ENCODE measurements at regions not wholly inside any gene's neighbourhood (a gene's known extent, or its start where the extent isn't known, plus 50 kb on each side); places are given as distances from the start of the nearest gene placed in this dataset.

DNA sequence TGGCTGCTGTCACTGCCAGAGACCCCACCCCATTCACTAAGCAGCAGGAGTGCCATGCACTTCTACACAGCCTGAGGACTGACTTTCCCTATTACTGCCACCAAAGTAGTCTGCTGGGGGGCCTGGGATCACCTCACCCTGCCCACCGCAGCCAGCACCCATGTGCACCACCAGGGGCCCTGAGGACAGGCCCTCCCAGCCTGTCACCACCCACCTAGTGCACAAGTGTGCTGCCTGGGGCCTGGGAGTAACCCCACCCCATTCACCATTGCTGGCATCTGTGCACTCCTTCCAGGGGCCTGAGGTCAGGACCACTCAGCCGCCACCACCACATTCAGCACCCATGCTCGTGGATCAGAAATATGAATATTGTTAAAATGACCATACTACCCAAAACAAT, 247.8 kb upstream of the NCKAP5 start:
- no peak for ATAC-seq (replicated peaks; ENCODE audit: extremely low read depth, poor library complexity, severe bottlenecking)
- Mint-ChIP-seq H3K36me3 (ENCODE audit: insufficient read depth) (peaks cover 5% of the 10 kb centered on the region), H3K4me1 (no peaks in the 10 kb centered on the region), H3K9me3 (peaks cover 8% of the 10 kb centered on the region), H3K27me3 (peaks cover 15% of the 10 kb centered on the region), H3K4me3 (no peak overlapping the region), H3K27ac (ENCODE audit: low read depth) (no peak overlapping the region)
- no peak for DNase-seq (ENCODE audit: low spot score in 2 of 2)

DNA sequence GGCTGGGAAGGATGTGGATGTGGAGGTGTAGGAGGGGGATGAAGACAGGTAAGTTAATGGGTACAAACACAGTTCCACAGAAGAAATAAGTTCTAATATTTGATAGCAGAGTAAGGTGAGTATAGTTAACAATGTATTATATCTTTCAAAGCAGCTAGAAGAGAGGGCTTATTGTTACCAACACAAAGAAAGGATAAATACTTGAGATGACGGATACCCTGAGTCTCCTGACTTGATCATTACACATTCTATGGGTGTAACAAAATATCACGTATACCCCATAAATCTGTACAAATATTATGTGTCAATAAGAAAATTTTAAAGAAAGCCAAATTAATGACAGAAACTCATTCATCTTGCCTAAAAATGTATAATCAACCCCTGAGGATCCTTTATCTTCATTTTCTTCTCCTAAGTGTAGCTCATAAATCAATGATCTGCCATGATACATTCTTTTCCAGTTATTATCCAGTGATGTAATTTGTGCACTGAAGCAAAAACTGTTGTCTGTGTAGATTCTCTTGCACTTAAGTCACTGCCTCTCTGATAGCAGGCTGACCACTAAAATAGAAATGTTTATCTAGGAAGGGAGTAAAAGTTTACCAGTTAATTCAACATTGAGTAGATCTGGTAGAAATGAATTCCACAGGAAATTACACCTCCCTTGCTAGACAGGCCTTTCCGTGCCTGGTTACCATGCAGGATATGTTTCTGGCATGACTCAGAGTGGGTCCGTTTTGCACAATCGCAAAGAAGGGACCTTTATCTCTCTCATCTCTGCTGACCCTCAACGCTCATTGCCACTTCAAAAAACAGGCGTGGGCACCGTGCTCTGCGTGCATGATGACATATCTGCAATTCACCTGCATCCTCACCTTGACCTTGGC, 249.7 kb upstream of the NCKAP5 start:
- ATAC-seq (replicated peaks; ENCODE audit: extremely low read depth, poor library complexity, severe bottlenecking) (no peak), DNase-seq (ENCODE audit: low spot score in 2 of 2) (no peak)
- no peak overlapping the region for H3K4me3 Mint-ChIP-seq
- no peaks in the 10 kb centered on the region for H3K36me3 Mint-ChIP-seq (ENCODE audit: insufficient read depth)
- H3K27me3 Mint-ChIP-seq, result peaks cover 27% of the 10 kb centered on the region
- no peaks in the 10 kb centered on the region for H3K4me1 Mint-ChIP-seq
- H3K9me3 Mint-ChIP-seq, result no peaks in the 10 kb centered on the region
- no peak overlapping the region for H3K27ac Mint-ChIP-seq (ENCODE audit: low read depth)

DNA sequence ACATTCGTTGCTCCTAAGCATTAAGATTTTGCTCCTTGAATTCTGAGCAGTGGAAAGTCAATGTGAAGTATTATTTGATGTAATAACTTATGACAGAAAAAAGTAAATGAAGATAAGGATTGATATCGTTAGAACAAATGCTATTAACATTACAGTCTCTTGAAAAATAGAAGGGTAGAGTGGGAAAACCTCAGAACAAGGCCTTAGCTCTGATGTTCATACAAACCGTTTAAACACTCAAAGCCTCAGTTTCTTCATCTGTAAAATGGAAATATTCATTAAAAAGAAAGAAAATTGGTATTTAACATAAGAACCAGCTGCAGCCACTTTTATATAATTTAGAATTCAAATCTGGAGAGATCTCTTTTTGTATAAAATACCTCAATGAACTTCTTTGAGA, 250.4 kb upstream of the NCKAP5 start:
- H3K4me1 Mint-ChIP-seq, result no peaks in the 10 kb centered on the region

DNA sequence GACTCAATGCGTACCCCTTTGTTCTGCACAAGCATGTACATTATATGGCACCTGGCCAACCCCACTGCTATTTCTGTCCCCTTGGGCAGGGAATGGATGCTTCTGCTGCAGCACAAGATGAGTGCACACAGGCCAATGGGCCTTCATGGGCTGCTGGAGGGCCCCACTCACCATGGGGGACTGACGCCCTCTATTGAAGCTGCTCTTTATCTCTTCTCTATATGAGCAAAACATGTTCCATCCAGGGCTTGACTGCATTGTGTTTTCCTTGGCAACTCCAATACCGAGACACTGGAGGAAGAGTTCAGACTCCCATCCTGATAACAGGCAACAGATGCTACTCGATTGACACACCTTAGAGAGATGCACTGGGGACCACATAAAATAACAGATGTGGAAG, 251.6 kb upstream of the NCKAP5 start:
- Mint-ChIP-seq H3K9me3 (no peaks in the 10 kb centered on the region), H3K4me1 (no peaks in the 10 kb centered on the region), H3K4me3 (no peak overlapping the region), H3K27me3 (peaks cover 27% of the 10 kb centered on the region), H3K36me3 (ENCODE audit: insufficient read depth) (no peaks in the 10 kb centered on the region), H3K27ac (ENCODE audit: low read depth) (no peak overlapping the region)
- no peak for ATAC-seq (replicated peaks; ENCODE audit: extremely low read depth, poor library complexity, severe bottlenecking)
- no peak for DNase-seq (ENCODE audit: low spot score in 2 of 2)

More for the DNA sequence above, 250.4 kb upstream of the NCKAP5 start:
- Mint-ChIP-seq H3K36me3 (ENCODE audit: insufficient read depth) (no peaks in the 10 kb centered on the region), H3K4me3 (no peak overlapping the region), H3K27me3 (peaks cover 27% of the 10 kb centered on the region), H3K27ac (ENCODE audit: low read depth) (no peak overlapping the region), H3K9me3 (no peaks in the 10 kb centered on the region)
- no peak for DNase-seq (ENCODE audit: low spot score in 2 of 2)
- ATAC-seq (replicated peaks; ENCODE audit: extremely low read depth, poor library complexity, severe bottlenecking), result no peak

DNA sequence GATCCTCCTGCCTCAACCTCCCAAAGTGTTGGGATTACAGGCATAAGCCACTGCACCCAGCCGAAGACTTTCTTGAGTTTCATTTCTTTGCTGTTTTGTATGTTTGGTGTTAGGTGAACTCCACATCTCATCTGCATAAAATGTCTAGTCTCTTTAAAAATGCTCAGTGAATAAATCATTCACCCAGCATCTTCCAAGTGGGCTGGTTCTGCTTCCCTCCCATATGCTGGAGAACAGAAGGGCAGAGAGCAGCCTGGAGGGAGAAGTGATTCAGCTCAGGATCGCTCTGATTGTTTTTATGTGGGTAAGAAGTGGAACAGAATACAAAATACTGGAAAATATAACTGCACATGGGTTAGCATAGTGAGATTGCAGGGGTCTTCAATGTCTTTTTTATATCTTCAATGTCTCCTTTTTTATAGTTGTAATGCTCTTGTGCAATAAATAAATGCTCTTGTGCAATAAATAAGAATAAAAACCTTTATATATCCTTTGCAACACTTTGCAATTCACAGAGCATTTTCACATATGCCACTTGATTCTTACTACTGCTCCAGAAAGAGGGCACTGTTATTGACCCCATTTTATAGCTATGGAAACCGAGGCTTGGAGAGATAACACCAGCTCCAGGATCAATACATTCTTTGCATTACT, 253.0 kb upstream of the NCKAP5 start:
- peaks cover 4% of the 10 kb centered on the region for H3K9me3 Mint-ChIP-seq
- no peak overlapping the region for H3K27ac Mint-ChIP-seq (ENCODE audit: low read depth)
- H3K36me3 Mint-ChIP-seq (ENCODE audit: insufficient read depth), result no peaks in the 10 kb centered on the region
- peaks cover 38% of the 10 kb centered on the region for H3K27me3 Mint-ChIP-seq
- ATAC-seq (replicated peaks; ENCODE audit: extremely low read depth, poor library complexity, severe bottlenecking) (no peak), DNase-seq (ENCODE audit: low spot score in 2 of 2) (no peak)
- no peaks in the 10 kb centered on the region for H3K4me1 Mint-ChIP-seq
- H3K4me3 Mint-ChIP-seq, result no peak overlapping the region

DNA sequence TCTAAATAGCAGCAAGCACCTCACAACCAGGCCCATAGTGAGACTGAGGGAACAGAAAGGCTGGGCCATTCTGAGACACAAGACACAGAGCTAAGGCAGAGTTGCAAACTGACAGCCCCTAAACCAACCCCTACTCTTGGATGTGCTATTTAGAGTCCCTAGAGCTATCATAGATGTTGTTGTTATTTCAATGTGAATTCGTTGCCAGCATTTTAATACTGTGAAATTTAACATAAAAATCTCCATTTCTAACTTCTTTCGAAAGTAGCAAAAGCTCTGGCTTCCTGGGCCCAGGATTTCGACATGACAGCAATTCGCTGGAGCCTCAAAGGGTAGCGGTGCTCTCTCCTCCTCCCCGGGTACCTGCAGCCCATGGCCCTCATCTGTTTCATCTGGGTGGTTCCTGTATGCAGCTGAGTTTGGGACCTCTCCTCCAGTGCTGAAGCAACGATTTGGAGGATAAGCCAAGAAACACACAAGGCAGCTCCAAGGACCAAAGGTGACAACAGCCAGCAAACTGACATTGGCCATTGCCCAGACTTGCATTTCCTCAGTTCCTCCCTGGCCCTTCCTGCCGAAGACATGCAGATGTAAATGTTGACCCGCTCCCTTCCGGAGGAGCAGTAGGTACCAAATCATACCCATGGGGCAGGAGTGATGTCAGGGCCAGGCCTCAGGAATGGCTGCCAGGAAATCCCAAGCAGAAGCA, 254.4 kb upstream of the NCKAP5 start:
- ATAC-seq (replicated peaks; ENCODE audit: extremely low read depth, poor library complexity, severe bottlenecking) (no peak), DNase-seq (ENCODE audit: low spot score in 2 of 2) (no peak)
- Mint-ChIP-seq H3K9me3 (peaks cover 4% of the 10 kb centered on the region), H3K4me1 (no peaks in the 10 kb centered on the region), H3K4me3 (no peak overlapping the region), H3K27ac (ENCODE audit: low read depth) (no peak overlapping the region), H3K36me3 (ENCODE audit: insufficient read depth) (no peaks in the 10 kb centered on the region), H3K27me3 (peaks cover 38% of the 10 kb centered on the region)

DNA sequence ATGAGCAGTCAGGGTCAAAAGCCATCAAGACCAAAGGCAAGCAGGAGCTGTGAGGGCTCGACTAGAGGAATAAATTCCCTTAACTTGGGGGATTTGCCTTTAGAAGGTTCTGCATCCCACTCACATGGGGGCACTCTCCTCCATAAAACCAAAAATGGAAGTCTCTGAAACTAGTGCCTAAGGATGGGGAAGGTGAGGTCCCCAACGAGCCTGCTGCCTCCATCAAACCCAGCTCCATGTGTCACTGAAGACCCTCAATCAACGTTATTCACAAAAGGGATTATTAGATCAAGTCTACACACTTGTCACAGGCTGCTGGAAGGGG, 254.9 kb upstream of the NCKAP5 start:
- H3K27ac Mint-ChIP-seq (ENCODE audit: low read depth), result no peak overlapping the region
- peaks cover 38% of the 10 kb centered on the region for H3K27me3 Mint-ChIP-seq
- H3K4me3 Mint-ChIP-seq, result no peak overlapping the region
- no peaks in the 10 kb centered on the region for H3K36me3 Mint-ChIP-seq (ENCODE audit: insufficient read depth)
- peaks cover 4% of the 10 kb centered on the region for H3K9me3 Mint-ChIP-seq
- no peak for ATAC-seq (replicated peaks; ENCODE audit: extremely low read depth, poor library complexity, severe bottlenecking)
- H3K4me1 Mint-ChIP-seq, result no peaks in the 10 kb centered on the region
- DNase-seq (ENCODE audit: low spot score in 2 of 2), result no peak

DNA sequence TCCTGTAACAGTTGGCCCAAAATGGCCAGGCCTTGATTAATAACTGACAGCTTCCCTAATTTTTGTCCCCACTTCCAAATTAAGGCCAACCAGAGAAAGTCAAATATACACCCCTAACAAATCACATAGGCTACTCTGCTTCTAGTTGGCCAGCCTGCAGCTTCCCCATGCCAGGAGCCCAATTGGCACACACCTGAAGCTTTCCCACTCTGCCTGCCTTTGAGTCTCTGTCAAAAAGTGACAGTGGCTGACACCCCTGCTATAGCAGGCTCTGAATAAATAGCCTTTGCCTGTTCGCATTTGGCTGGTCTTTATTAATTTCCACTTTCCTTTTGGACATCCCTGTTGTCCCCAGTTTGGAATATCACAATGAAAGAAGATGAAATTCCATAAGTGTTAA, 256.6 kb upstream of the NCKAP5 start:
- no peaks in the 10 kb centered on the region for H3K36me3 Mint-ChIP-seq (ENCODE audit: insufficient read depth)
- H3K4me1 Mint-ChIP-seq, result no peaks in the 10 kb centered on the region
- peaks cover 4% of the 10 kb centered on the region for H3K9me3 Mint-ChIP-seq
- no peak overlapping the region for H3K27ac Mint-ChIP-seq (ENCODE audit: low read depth)
- no peak for DNase-seq (ENCODE audit: low spot score in 2 of 2)
- H3K4me3 Mint-ChIP-seq, result no peak overlapping the region
- H3K27me3 Mint-ChIP-seq, result peaks cover 30% of the 10 kb centered on the region
- no peak for ATAC-seq (replicated peaks; ENCODE audit: extremely low read depth, poor library complexity, severe bottlenecking)

DNA sequence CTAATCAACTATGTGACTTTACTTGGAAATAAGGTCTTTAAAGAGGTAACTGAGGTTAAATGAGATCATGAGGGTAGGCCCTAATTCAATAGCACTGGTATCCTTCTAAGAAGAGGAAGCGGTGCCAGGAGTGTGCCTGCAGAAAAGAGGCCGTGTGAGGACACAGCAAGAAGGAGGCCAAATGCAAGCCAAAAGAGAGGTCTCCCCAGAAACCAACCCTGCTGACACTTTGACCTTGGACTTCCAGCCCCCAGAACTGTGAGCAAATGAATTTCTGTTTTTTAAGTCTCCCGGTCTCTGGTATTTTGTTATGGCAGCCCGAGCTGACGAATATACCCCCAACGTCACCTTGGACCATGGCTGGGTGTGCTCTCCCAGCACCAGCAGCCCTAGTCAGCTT, 257.5 kb upstream of the NCKAP5 start:
- H3K36me3 Mint-ChIP-seq (ENCODE audit: insufficient read depth), result no peaks in the 10 kb centered on the region
- H3K27me3 Mint-ChIP-seq, result peaks cover 25% of the 10 kb centered on the region
- no peak overlapping the region for H3K27ac Mint-ChIP-seq (ENCODE audit: low read depth)
- DNase-seq (ENCODE audit: low spot score in 2 of 2) (no peak), ATAC-seq (replicated peaks; ENCODE audit: extremely low read depth, poor library complexity, severe bottlenecking) (no peak)
- H3K9me3 Mint-ChIP-seq, result peaks cover 4% of the 10 kb centered on the region
- H3K4me1 Mint-ChIP-seq, result no peaks in the 10 kb centered on the region
- H3K4me3 Mint-ChIP-seq, result no peak overlapping the region

DNA sequence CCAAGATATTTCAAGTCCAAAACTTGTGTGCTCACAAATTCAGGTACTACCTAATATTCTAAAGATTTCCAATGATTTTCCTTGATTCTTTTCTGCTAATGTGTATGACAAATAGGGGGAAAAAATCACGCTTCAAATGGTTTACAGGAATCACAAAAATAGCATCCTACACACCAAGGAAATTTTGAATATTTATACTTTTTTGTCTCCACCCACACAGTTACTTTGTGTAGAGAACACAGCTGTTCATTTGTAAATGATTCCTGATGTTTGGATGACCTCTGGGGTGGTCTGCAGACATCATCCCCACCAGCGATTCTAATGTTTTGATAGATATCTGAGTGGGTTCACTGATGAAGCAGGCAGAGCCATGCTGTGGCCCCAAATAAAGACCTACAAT, 260.6 kb upstream of the NCKAP5 start:
- Mint-ChIP-seq H3K36me3 (ENCODE audit: insufficient read depth) (no peaks in the 10 kb centered on the region), H3K27me3 (peaks cover 11% of the 10 kb centered on the region), H3K4me3 (no peak overlapping the region), H3K9me3 (peaks cover 4% of the 10 kb centered on the region), H3K4me1 (no peaks in the 10 kb centered on the region), H3K27ac (ENCODE audit: low read depth) (no peak overlapping the region)
- ATAC-seq (replicated peaks; ENCODE audit: extremely low read depth, poor library complexity, severe bottlenecking) (no peak), DNase-seq (ENCODE audit: low spot score in 2 of 2) (no peak)

DNA sequence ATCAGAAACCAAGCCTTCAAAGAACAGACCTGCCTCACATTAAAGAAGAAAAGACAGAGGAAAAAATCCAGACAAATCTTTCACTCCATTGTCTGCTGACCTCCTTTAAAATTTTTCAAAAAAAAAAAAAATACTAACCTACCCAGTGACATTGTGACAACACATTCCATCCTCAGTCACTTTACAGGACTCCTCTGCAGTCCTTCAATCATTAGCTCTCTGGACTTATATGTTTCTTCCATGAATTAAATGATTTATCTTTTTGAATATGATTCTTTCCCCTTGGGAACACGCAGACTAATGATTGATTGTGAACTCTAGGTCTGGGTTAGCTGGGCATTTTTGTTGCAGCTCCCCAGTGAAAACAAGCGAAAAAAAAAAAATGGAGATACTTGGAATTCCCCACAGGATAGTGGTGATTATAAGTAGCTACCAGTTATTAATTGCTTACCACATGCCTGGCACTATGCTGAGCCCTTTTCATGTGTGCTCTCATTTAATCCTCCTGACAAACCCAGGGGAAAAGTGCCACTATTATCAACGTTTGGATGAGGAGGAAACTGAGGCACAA, 261.3 kb upstream of the NCKAP5 start:
- Mint-ChIP-seq H3K27ac (ENCODE audit: low read depth) (no peak overlapping the region), H3K27me3 (peaks cover 16% of the 10 kb centered on the region), H3K4me3 (no peak overlapping the region), H3K4me1 (no peaks in the 10 kb centered on the region), H3K9me3 (peaks cover 4% of the 10 kb centered on the region), H3K36me3 (ENCODE audit: insufficient read depth) (no peaks in the 10 kb centered on the region)
- ATAC-seq (replicated peaks; ENCODE audit: extremely low read depth, poor library complexity, severe bottlenecking), result no peak
- no peak for DNase-seq (ENCODE audit: low spot score in 2 of 2)

DNA sequence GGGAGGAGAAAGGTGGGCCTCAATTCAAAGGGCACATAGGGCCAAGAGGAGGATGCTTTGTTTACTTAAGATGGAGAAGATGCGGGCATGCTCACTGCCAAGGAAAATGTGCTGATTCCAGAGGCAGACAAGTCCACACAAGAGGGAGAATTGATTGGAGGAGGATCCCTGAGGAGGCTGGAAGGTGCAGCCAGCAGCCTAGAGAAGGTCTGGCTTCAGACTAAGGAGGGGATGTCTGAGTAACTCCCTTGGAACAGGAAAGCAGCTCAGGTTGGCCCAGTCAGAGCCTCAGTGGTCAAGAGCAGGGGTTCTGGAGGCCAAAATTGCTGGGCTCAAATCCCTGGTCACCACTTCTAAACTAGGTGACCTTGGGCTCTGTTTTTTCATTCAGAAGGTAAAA, 265.5 kb upstream of the NCKAP5 start:
- no peaks in the 10 kb centered on the region for H3K9me3 Mint-ChIP-seq
- H3K4me3 Mint-ChIP-seq, result no peak overlapping the region
- peaks cover 11% of the 10 kb centered on the region for H3K27me3 Mint-ChIP-seq
- no peak for DNase-seq (ENCODE audit: low spot score in 2 of 2)
- no peaks in the 10 kb centered on the region for H3K4me1 Mint-ChIP-seq
- no peak overlapping the region for H3K27ac Mint-ChIP-seq (ENCODE audit: low read depth)
- H3K36me3 Mint-ChIP-seq (ENCODE audit: insufficient read depth), result no peaks in the 10 kb centered on the region
- no peak for ATAC-seq (replicated peaks; ENCODE audit: extremely low read depth, poor library complexity, severe bottlenecking)

Measured in central memory CD8-positive, alpha-beta T cell (primary cell).